ENCODE measurements at regions not wholly inside any gene's neighbourhood (a gene's known extent, or its start where the extent isn't known, plus 50 kb on each side); places are given as distances from the start of the nearest gene placed in this dataset.

GRCh38 chr2:234615643-234616356 is 118.9 kb upstream of the ARL4C start:
- DNase-seq (ENCODE audit: low spot score), result no peak
- no peak overlapping the region for H3K27ac ChIP-seq
- no peak for TF ChIP-seq CTCF (IDR thresholded peaks at IDR 0.05)
- H3K4me3 ChIP-seq, result no peak overlapping the region

GRCh38 chr2:234611209-234611608 is 114.3 kb upstream of the ARL4C start:
- no peak overlapping the region for H3K4me3 ChIP-seq
- no peak for TF ChIP-seq CTCF (IDR thresholded peaks at IDR 0.05)
- DNase-seq (ENCODE audit: low spot score), result no peak
- no peak overlapping the region for H3K27ac ChIP-seq

GRCh38 chr2:234608946-234609345 is 112.1 kb upstream of the ARL4C start:
- Histone ChIP-seq H3K27ac (no peak overlapping the region), H3K4me3 (no peak overlapping the region)
- TF ChIP-seq CTCF (IDR thresholded peaks at IDR 0.05), result no peak
- no peak for DNase-seq (ENCODE audit: low spot score)

- H3K27ac ChIP-seq, result no peak overlapping the region
- no peak overlapping the region for H3K4me3 ChIP-seq
- no peak for DNase-seq (ENCODE audit: low spot score)
- no peak for TF ChIP-seq CTCF (IDR thresholded peaks at IDR 0.05)
These were observed 110.8 kb upstream of the ARL4C start for GRCh38 chr2:234607691-234608090.

- H3K4me3 ChIP-seq, result no peak overlapping the region
- H3K27ac ChIP-seq, result no peak overlapping the region
- DNase-seq (ENCODE audit: low spot score), result no peak
- no peak for TF ChIP-seq CTCF (IDR thresholded peaks at IDR 0.05)
These were observed 110.0 kb upstream of the ARL4C start for GRCh38 chr2:234606896-234607295.

- no peak for DNase-seq (ENCODE audit: low spot score)
- no peak overlapping the region for H3K27ac ChIP-seq
- TF ChIP-seq CTCF (IDR thresholded peaks at IDR 0.05), result no peak
- no peak overlapping the region for H3K4me3 ChIP-seq
These were observed 106.7 kb upstream of the ARL4C start for GRCh38 chr2:234603619-234604018.

GRCh38 chr2:234601213-234601612 is 104.3 kb upstream of the ARL4C start:
- Histone ChIP-seq H3K27ac (no peak overlapping the region), H3K4me3 (no peak overlapping the region)
- no peak for TF ChIP-seq CTCF (IDR thresholded peaks at IDR 0.05)
- no peak for DNase-seq (ENCODE audit: low spot score)

All from coronary artery (tissue), 2 donors.